Activated CD8-positive, alpha-beta memory T cell treated with anti-CD3 and anti-CD28 coated beads, Interleukin-2, amount 50 U/mL, for 4 hours (primary cell): ENCODE measurements at regions not wholly inside any gene's neighbourhood (a gene's known extent, or its start where the extent isn't known, plus 50 kb on each side); places are given as distances from the start of the nearest gene placed in this dataset.

Experiments
- DNase-seq: peaks from one replicate; pipeline ENCODE4 v3.0.0-alpha.2; 2020

DNA sequence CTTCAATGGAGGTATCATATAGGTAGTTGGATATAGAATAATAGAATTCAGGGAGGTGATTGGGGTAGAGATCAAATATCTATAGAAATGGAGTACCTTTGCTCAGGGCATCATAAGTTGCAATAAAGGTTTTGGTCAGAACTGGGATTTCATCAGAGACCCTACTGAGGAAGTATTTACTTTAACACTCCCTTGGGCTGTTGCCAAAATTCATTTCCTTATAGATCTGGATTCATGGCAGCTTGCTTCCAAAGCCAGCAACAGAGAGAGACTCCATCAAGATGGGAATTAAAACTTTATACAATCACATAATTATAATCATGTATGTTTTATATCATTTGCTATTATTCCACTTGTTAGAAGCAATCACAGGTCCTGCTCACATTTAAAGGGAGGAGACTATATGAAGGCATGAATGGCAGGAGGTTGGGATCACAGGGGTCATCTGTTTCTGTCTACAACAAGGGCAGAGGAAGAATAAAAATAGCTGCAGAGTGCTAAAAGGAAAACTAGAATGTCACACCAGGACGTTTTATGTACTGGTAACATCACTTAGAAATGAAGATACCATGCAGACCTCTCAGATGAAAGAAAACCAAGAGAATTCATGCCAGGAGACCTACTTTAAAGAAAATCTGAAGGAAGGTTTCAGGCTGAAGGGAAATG lies 902.1 kb upstream of the LCORL start:
- no peak for DNase-seq

DNA sequence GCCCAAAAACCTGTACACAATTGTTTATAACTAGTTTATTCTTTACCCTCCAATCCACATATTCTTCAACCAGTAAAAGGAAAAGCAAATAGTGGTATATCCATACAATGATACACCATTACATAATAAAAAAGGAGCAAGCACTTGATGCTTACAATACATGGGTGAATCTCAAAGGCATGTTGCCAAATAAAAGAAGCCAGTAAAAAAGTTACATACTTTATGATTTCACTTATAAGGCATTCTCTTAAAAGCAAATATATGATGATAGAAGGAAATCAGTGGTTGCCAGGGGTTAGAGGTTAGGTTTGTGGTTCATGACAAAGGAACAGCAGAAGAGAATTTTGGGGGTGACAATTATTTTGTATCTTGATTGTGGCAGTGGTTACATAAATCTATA lies 896.1 kb upstream of the LCORL start:
- DNase-seq: no peak

DNA sequence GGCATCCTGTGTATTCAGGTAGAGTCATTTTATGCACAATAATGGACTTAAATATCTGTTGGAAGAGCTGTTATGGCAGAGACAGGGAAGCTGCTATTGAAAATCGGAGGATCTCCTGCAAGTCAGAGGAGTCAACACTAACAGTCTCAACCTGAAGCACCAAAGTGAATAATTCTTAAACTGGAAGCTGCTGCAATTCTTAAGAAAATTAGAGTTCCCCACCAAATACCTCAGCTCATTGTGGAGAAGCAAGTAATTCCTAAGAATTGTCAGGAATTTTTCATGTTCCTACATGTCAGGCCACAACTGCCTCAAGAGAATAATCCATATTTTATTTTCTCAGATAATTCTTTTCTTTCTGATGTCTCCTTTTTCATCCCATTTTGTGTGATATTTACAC lies 892.6 kb upstream of the LCORL start:
- no peak for DNase-seq

DNA sequence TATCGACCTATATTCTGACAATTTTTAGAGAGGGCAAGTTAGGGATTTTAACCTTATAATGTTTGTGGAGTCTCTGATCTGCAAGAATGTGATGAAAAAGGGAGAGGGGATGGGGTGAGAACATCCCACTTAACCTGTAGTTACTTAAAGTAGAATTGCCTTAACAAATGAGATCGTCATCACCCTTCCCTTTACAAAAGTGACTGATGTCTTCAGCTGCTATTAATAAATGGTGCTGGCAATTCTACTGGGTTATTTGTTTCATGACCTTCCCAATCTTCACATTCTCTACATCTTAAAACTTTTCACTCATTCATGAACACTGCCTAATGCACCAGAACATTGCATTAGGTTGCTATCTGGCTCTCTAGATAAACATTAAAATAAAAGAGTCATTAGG lies 873.4 kb upstream of the LCORL start:
- no peak for DNase-seq

DNA sequence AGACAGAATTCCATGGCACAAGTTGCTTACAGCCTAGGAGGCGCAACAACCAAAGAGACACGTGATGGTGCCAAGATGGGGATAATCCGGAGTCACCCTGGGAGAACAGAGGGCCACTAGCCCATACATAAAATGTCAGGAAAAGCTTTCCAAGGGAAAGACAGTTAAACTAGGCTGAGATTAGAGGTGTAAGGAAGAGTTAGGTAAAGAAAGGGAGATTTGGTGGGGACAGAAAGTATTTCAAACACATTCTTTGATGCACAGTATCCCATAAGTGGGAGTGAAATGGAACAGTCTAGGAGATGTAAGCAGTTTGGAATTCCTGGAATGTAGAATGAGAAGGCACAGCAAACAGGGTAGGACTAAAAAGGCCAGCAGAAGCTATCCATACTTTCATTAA lies 860.9 kb upstream of the LCORL start:
- DNase-seq: no peak

DNA sequence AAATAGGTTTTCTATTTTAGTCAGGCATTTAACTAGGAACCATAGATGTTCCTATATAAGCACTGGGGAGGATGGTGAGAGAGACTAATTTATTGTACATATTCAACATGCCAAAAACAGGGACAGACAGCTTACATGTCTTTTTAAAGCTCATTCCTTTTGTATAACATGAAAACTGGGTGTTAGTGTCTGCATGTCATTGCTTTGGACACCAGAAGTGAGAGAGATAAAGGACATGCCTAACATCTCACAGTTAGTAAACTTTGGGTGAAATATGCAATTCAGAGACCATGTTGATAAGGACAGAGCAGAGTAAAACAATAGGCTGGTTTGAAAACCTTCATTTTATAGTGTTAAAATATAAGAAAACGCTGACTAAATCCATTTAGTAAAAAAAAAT lies 860.0 kb upstream of the LCORL start:
- DNase-seq: no peak

DNA sequence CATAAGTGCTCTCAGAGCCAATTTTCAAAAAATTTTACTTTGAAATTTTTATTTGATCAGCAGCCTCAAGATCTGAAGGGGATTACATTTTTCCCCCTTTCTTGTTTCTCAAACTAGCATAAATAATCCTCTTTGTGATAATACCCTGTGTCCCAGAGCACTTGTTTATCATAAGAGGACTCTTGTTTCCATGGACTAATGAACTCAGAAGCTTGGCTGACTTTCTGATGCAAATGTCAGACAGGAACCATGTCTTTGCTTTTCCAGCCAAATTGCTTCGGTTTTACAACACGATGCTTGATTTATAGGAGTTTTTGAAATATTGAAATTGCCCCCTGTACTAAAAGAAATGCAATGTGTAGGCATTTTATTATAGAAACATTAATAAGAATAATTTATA lies 859.3 kb upstream of the LCORL start:
- DNase-seq: no peak

DNA sequence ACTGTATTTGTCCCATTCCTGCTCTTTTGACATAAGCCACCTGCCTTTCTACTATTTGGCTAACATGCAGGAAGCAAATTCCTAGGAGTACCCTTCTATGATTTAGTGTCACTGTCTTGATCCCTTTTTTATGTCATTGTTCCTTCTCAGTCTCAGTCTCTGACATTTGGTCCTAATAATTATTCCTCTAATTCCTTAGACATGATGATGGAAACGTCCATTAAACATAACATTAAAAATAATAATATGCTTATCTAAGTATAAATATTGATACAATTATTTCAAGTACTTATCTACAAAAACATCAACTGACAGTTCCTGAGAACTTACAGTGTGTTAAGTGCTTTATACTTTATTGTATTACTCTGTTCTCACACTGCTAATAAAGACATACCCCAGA lies 857.0 kb upstream of the LCORL start:
- no peak for DNase-seq

DNA sequence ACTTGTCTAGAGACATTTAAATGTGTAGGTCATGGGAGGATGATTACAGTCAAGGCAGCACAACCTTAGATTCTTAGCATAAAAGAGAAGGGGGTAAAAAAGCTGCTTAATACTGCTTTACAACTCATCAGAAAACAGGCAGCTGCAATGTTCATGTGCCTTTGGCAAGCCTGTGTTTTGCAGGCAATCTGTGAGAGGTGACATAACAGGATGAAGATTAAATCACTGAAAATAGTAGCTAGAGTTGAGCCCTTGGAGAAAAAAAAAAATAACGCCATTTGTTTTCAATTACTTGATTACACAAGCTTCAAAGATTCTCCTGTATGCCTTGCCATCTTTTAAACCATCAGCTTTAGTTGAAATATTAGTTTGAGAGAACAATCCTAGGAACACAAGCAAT lies 847.6 kb upstream of the LCORL start:
- no peak for DNase-seq

DNA sequence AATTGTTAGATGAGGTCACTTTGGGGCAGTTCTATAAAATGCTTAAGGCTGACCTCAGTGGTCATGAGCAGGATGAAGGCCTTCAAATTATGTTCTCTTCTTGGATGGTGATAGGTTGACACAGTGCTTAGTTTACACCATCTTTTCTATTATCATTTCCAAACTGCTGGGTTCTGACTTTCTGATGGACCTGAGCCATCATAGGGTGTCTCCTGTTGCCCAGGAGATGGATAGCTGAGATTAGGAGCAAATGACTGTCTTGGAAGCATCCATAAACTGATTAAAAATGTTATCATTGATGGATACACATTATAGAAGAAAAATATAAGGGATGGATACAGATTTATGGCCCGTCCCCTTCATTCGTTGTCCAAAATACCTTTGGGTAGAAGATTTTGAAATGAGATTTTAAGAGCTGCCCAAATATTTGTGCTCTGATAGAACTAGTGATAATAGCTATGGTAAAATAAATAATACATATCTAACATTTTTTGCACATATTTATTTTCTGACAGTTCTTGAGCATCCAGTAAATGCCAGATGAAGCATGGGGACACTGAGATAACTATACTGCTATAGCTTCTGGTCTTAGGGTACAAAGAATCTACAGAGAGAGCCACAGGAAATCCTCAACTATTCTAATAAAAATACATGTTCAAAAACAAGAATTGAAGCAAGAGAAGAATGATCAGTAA lies 839.4 kb upstream of the LCORL start:
- no peak for DNase-seq

DNA sequence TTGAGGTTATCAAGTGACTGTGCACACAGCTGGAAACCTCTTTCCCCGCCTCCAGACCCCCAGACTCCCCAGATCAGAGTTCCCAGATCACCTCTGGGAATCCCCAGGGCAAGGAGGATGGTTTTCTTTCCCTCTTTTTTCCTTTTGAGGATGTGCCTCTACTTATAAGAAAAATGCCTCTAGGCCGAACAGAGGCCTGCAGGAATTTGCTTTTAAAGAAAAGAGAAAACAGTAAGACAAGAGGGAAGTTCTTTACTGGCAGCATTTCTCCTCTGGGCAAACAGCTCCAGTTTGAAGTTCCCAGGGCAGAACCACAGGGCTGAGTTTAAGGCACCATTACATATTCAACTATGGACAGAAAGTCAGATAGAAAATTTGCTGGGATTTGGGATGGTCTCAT lies 837.9 kb upstream of the LCORL start:
- DNase-seq: no peak

DNA sequence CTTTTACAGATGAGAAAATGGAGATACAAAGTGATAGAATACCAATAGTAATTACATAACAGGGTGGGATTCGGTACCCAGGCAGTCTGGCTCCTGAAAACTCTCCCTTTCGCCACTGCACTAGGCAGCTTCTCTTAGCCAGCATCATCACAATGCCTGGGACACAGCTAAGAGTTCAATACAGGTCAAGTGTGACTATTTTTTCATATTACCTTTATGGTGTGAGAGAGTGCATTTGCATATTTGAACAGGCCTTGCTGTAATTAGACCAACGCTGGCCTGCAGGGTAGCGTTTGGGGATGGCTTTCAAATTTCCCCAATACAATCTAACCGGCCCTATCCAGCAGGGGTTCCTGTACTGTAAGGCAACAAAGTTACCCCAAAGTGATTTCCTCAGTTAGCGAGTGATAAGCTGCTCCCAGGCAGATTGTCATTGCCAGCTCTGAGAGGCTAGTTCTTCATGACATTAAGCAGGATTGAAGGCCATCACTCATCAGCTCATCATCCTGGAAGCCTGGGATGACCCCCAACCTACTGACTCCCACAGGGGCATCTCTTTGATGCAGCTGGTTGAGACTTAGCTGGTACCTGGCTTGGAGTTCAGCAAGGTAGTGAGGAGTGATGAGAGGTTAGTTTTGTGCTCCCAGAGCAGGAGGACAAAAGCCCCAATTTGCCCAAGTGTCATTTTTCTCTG lies 836.8 kb upstream of the LCORL start:
- DNase-seq: no peak

DNA sequence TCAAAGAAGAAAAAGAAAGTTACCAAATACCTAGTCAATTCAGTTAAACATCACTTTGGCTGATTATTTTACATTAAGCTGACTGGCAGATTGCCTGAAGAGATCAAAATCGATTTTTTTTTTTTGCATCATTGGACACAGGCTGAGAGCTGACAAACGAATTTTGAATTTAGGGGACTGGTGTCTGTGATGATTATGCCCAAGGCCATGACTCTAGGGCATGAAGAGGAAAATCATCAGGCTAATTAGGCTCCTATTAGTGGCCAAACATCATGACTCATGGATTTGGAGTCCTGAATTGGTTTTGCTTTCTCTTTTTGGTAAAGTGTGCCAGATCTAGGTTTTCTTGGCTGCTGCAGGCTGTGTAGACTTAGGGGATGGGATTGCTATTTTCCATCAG lies 829.3 kb upstream of the LCORL start:
- no peak for DNase-seq

DNA sequence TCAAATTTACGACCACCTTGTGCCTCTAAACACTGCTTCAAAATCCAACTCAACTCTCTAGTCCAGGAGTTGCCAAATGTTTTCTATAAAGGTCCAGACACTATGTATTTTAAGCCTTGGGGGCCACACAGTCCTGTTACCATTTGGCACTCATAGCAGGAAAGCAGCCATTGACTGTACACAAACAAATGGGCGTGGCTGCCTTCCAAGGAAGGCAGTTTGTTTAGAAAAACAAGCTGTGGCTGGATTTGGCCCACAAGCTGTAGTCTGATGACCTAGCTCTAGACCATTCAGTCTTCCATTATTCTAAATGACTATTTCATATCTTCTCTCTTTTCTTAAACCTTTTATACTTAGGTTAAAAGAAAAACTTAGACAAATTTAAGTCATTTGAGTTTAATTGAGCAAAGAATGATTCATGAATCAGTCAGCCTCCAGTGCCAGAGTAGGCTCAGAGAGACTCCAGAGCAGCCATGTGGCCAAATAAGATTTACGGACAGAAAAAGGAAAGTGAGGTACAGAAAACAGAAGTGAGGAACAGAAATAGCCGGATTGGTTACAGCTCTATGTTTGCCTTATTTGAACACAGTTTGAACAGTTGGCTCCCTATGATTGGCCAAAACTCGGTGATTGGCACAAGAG lies 825.8 kb upstream of the LCORL start:
- no peak for DNase-seq

DNA sequence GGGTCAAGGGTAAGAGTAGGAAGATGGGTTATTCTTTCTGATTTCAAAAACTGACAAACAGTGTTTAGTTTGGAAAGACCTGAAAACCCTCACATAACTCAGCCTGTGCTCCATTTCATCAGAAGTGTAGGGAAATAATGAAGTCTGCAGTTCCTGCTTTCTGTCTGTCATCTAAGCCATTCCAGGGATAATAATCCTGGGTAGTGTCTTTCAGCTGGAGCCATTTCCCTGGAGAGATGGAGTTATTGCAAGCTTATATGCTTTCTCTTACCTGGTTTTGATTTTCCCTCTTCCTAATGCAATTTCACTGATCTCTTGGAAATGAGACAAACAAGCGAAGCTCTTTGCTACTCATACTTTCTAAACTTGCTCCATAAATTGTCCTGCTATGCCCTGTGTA lies 824.8 kb upstream of the LCORL start:
- DNase-seq: no peak

DNA sequence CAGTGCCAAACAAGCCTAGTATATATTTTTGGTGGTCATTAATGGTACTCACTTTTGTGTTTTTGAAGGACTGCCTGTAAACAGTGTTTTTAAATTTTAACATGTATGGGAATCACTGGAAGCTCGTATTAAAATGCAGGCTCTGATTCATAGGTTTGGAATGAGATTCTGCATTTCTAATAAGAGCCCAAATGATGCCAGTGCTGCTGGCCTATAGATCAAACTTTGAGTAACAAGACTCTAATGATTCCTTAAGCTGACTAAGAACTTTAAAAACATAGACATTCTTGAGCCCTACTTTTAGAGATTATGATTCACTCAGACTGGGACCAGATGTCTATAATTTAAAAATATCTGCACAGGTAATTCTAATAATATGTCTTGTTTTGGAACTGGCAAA lies 823.2 kb upstream of the LCORL start:
- DNase-seq: no peak

DNA sequence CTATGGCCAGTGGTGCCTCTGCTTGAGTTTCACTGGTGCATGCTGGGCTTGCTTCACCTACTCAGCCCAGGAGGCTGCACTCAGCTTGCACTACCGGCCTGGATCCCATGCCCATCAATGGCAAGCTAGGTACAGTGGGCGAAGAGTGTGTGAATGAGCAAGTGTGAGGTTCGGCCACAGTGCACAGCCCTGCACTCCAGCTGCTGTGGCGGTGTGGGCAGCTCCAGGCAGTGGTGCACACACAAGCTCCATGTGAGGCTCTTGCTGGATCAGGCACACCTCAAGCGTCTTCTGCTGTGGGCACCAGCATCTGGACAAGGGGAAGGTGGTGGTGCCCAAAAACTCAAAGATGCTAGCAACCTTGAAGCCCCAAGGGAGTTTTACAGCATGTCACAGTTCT lies 820.9 kb upstream of the LCORL start:
- no peak for DNase-seq

DNA sequence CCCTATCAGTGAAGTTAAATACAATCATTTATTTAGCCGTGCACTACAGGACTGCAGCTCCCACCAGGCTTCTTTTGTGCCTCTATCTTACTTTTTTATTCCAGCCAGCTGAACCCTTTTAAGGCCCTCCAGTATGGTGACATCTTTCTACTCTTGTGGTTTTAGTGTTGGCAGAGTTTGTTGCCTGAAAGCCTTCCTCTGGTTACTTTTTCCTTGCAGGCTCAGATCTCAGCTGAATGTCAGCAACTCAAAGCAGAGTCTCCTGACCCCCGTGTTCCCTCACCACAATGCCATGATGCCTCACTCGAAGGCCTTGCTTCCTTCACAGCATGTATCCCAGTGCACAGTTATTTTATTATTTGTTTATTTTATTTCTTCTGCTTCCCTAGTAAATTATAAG lies 818.9 kb upstream of the LCORL start:
- no peak for DNase-seq

DNA sequence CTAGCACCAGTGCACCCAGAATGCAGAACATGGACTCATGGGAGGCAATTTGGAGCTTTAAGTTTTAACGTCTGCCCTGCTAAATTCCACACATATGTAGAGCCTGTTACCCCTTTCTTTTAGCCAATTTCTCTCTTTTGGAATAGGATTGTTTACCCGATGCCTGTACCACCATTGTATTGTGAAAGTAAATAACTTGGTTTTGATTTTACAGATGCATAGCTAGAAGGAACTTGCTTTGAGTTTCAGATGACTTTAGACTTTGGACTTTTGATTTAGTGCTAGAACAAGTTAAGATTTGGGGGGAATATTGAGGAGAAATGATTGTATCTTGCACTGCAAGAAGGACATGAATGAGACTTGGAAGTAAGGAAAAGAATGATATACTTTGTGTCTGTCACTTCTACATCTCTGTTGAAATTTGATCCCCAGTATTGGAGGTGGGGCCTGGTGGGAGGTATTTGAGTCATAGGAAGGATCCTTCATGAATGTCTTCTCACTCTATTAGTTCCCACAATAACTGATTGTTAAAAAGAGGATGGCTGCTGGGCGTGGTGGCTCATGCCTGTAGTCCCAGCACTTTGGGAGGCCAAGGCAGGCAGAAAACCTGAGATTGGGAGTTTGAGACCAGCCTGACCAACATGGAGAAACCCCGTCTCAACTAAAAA lies 794.8 kb upstream of the LCORL start:
- DNase-seq: no peak

DNA sequence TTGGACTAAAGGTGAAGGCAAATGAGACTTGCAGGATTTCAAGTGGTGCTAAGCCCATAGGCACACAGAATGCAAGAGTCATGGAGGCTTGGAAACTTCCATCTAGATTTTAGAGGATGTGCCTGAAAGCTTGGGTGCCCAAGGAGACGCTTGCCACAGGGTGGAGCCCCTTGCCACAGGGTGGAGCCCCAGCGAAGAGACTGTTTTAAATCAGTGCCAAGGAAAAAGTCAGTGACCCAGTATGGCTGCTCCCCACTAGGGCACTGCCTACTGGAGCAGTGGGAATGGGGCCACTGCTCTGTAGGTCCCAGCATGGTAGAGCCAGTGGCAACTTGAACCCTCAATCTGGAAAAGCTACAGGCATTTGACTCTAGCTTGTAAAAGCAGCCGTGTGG lies 794.2 kb upstream of the LCORL start:
- no peak for DNase-seq

DNA sequence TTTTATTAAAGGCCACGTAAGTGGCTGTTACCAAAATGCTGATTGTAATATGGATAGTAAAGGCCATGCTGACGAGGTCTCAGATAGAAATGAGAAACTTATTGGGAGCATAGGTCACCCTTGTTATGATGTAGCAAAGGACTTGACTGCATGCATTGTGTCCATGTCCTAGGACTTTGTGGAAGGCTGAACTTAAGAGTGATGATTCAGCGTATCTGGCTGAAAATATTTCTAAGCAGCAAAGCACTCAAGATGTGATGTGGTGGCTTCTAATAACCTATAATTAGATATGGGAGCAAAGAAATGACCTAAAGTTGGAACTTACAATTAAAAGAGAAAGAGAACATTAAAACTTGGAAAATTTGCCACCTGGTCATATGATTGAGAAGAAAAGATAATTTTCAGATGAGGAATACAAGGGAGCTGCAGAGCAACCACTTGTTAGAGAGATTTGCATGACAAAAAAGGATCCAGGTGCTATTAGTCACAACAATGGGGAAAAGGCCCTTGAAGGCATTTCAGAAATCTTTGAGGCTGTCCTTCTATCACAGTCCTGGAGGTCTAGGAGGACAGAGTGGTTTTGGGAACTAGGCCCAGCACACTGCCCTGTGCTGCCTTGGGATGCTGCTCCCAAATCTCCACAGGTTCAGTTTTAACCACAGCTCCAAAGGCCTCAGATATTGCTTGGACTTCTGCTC lies 793.7 kb upstream of the LCORL start:
- no peak for DNase-seq

DNA sequence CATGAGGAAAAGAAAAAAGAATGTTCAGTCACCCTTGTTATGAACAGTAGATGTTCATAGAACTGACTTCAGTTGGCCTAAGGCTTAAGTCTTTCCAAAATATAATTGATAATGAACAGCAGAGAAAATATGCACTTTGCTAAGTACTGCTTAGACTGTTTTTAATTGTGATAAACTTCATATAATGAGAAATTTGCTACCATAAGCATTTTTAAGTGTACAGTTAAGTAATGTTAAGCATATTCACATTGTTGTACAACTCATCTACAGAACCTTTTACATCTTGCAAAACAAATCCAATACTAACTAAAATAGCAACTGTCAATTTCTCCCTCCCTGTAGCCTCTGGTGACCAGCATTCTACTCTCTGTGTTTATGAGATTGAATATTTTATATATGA lies 792.2 kb upstream of the LCORL start:
- no peak for DNase-seq

DNA sequence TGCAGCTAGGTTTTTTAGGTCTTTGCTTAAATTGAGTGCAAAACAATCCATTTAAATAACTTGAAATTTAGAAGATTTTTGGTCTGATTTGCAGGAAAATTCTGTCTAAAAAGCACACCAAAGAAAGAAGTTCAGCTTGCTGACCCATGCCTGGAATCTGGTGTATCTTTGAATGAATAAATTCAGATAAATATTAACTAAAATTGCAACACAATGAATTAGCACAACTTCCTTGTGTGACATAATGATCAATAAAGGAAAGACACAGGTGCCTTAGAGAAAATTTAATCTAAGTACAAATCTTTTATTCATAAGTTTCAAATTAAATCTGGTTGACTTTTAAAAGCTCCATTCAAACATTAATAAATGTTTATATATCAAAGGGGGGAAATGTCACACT lies 791.5 kb upstream of the LCORL start:
- no peak for DNase-seq
